Superior temporal gyrus (tissue), 1 donor: ENCODE measurements at regions not wholly inside any gene's neighbourhood (a gene's known extent, or its start where the extent isn't known, plus 50 kb on each side); places are given as distances from the start of the nearest gene placed in this dataset.

Experiments used
- DNase-seq: peaks from one replicate; pipeline ENCODE4 v3.0.0-alpha.2; 2016; ENCODE audit errors: extremely low spot score

GRCh38 chr2:147468963-147469362 lies 375.9 kb upstream of the ACVR2A start:
- DNase-seq: no peak

- no peak for DNase-seq
These were observed 376.5 kb upstream of the ACVR2A start for GRCh38 chr2:147468349-147468748.

- no peak for DNase-seq
These were observed 377.4 kb upstream of the ACVR2A start for GRCh38 chr2:147467441-147467840.

- no peak for DNase-seq
These were observed 380.0 kb upstream of the ACVR2A start for GRCh38 chr2:147464737-147465357.

GRCh38 chr2:147463881-147464520 lies 380.8 kb upstream of the ACVR2A start:
- no peak for DNase-seq

- DNase-seq: no peak
These were observed 384.7 kb upstream of the ACVR2A start for GRCh38 chr2:147460155-147460554.

- DNase-seq: no peak
These were observed 388.1 kb upstream of the ACVR2A start for GRCh38 chr2:147456779-147457178.

GRCh38 chr2:147451902-147452515 lies 392.8 kb upstream of the ACVR2A start:
- no peak for DNase-seq

- DNase-seq: no peak
These were observed 393.9 kb upstream of the ACVR2A start for GRCh38 chr2:147450661-147451510.

- DNase-seq: no peak
These were observed 395.4 kb upstream of the ACVR2A start for GRCh38 chr2:147449323-147449991.

GRCh38 chr2:147442816-147443215 lies 402.0 kb upstream of the ACVR2A start:
- no peak for DNase-seq

GRCh38 chr2:147441182-147441581 lies 403.6 kb upstream of the ACVR2A start:
- no peak for DNase-seq

- no peak for DNase-seq
These were observed 404.1 kb upstream of the ACVR2A start for GRCh38 chr2:147440734-147441133.

GRCh38 chr2:147439986-147440385 lies 404.8 kb upstream of the ACVR2A start:
- no peak for DNase-seq

- DNase-seq: no peak
These were observed 405.9 kb upstream of the ACVR2A start for GRCh38 chr2:147438882-147439281.

- no peak for DNase-seq
These were observed 411.0 kb upstream of the ACVR2A start for GRCh38 chr2:147433822-147434221.

GRCh38 chr2:147430408-147430807 lies 414.4 kb upstream of the ACVR2A start:
- no peak for DNase-seq

GRCh38 chr2:147428120-147428747 lies 416.6 kb upstream of the ACVR2A start:
- no peak for DNase-seq

- DNase-seq: no peak
These were observed 419.3 kb upstream of the ACVR2A start for GRCh38 chr2:147425437-147426029.

GRCh38 chr2:147424766-147425165 lies 420.1 kb upstream of the ACVR2A start:
- DNase-seq: no peak
